ENCODE measurements at regions not wholly inside any gene's neighbourhood (a gene's known extent, or its start where the extent isn't known, plus 50 kb on each side); places are given as distances from the start of the nearest gene placed in this dataset.
A peak's percentile ranks its signal among the peaks of the same experiment; 100 is the strongest.

GRCh38 chr22:49678137-49678841, 149.4 kb downstream of the BRD1 start:
- H3K4me3 ChIP-seq (ENCODE audit: low read length in 2 of 2): no peak overlapping the region

DNA sequence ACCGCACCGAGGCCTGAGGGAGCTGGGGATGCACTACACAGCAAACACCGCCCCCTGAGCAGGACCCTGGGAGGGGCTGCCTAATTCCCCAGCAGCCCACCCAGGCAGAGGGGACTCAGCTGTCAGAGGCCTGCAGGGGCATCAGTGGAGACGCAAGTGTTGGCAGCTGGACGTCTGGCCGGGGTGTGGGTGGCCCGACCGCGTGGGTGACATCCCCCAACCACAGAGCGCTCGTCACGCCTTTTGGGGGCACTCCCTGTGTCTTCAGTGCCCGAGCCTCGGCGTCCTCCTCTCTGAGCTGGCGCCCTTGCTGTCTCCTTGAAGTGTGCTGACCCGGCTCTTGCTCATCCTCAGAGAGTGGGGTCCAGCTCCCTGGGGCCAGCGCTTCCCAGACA, 150.2 kb downstream of the BRD1 start:
- H3K4me3 ChIP-seq (ENCODE audit: low read length in 2 of 2): no peak overlapping the region
- no peaks in the 10 kb centered on the region for H3K9me3 ChIP-seq (ENCODE audit: control insufficient read depth in 2 of 2, low read length in 2 of 2)

More at GRCh38 chr22:49678137-49678841, 149.4 kb downstream of the BRD1 start:
- no peaks in the 10 kb centered on the region for H3K9me3 ChIP-seq (ENCODE audit: control insufficient read depth in 2 of 2, low read length in 2 of 2)
- peaks cover 0 to 3% of the 10 kb centered on the region in 2 donors for H3K27me3 ChIP-seq (ENCODE audit: control insufficient read depth in 2 of 2, insufficient read depth in 2 of 2, low read length in 2 of 2)
- H3K27ac ChIP-seq (ENCODE audit: low read depth in 2 of 2, low read length in 2 of 2): no peak overlapping the region
- no peak overlapping the region for H3K9ac ChIP-seq (ENCODE audit: low read depth in 1 of 2, low read length in 2 of 2)
- H3K36me3 ChIP-seq (ENCODE audit: control insufficient read depth in 2 of 2, insufficient read depth in 2 of 2, low read length in 2 of 2): no peaks in the 10 kb centered on the region
- H3K4me1 ChIP-seq (ENCODE audit: control insufficient read depth in 2 of 2, insufficient read depth in 2 of 2, low read length in 2 of 2): no peaks in the 10 kb centered on the region

GRCh38 chr22:49676783-49677494, 150.7 kb downstream of the BRD1 start:
- Histone ChIP-seq H3K27ac (ENCODE audit: low read depth in 2 of 2, low read length in 2 of 2) (no peak overlapping the region), H3K9ac (ENCODE audit: low read depth in 1 of 2, low read length in 2 of 2) (no peak overlapping the region), H3K9me3 (ENCODE audit: control insufficient read depth in 2 of 2, low read length in 2 of 2) (no peaks in the 10 kb centered on the region), H3K36me3 (ENCODE audit: control insufficient read depth in 2 of 2, insufficient read depth in 2 of 2, low read length in 2 of 2) (no peaks in the 10 kb centered on the region), H3K4me1 (ENCODE audit: control insufficient read depth in 2 of 2, insufficient read depth in 2 of 2, low read length in 2 of 2) (no peaks in the 10 kb centered on the region), H3K27me3 (ENCODE audit: control insufficient read depth in 2 of 2, insufficient read depth in 2 of 2, low read length in 2 of 2) (peaks cover under 1 to 3% of the 10 kb centered on the region in 2 donors), H3K4me3 (ENCODE audit: low read length in 2 of 2) (no peak overlapping the region)

More for the DNA sequence above, 150.2 kb downstream of the BRD1 start:
- H3K36me3 ChIP-seq (ENCODE audit: control insufficient read depth in 2 of 2, insufficient read depth in 2 of 2, low read length in 2 of 2): no peaks in the 10 kb centered on the region
- peaks cover 0 to 3% of the 10 kb centered on the region in 2 donors for H3K27me3 ChIP-seq (ENCODE audit: control insufficient read depth in 2 of 2, insufficient read depth in 2 of 2, low read length in 2 of 2)
- no peak overlapping the region for H3K9ac ChIP-seq (ENCODE audit: low read depth in 1 of 2, low read length in 2 of 2)
- H3K27ac ChIP-seq (ENCODE audit: low read depth in 2 of 2, low read length in 2 of 2): no peak overlapping the region
- no peaks in the 10 kb centered on the region for H3K4me1 ChIP-seq (ENCODE audit: control insufficient read depth in 2 of 2, insufficient read depth in 2 of 2, low read length in 2 of 2)

GRCh38 chr22:49676230-49676629, 151.4 kb downstream of the BRD1 start:
- Histone ChIP-seq H3K4me3 (ENCODE audit: low read length in 2 of 2) (no peak overlapping the region), H3K9me3 (ENCODE audit: control insufficient read depth in 2 of 2, low read length in 2 of 2) (no peaks in the 10 kb centered on the region), H3K9ac (ENCODE audit: low read depth in 1 of 2, low read length in 2 of 2) (no peak overlapping the region), H3K36me3 (ENCODE audit: control insufficient read depth in 2 of 2, insufficient read depth in 2 of 2, low read length in 2 of 2) (no peaks in the 10 kb centered on the region), H3K27ac (ENCODE audit: low read depth in 2 of 2, low read length in 2 of 2) (no peak overlapping the region), H3K27me3 (ENCODE audit: control insufficient read depth in 2 of 2, insufficient read depth in 2 of 2, low read length in 2 of 2) (peaks cover 6 to 8% of the 10 kb centered on the region in 2 donors), H3K4me1 (ENCODE audit: control insufficient read depth in 2 of 2, insufficient read depth in 2 of 2, low read length in 2 of 2) (no peaks in the 10 kb centered on the region)

- H3K9me3 ChIP-seq (ENCODE audit: control insufficient read depth in 2 of 2, low read length in 2 of 2): no peaks in the 10 kb centered on the region
- H3K27ac ChIP-seq (ENCODE audit: low read depth in 2 of 2, low read length in 2 of 2): no peak overlapping the region
- H3K4me3 ChIP-seq (ENCODE audit: low read length in 2 of 2): no peak overlapping the region
- no peaks in the 10 kb centered on the region for H3K4me1 ChIP-seq (ENCODE audit: control insufficient read depth in 2 of 2, insufficient read depth in 2 of 2, low read length in 2 of 2)
- no peak overlapping the region for H3K9ac ChIP-seq (ENCODE audit: low read depth in 1 of 2, low read length in 2 of 2)
- H3K27me3 ChIP-seq (ENCODE audit: control insufficient read depth in 2 of 2, insufficient read depth in 2 of 2, low read length in 2 of 2): peaks cover 9 to 13% of the 10 kb centered on the region in 2 donors
- H3K36me3 ChIP-seq (ENCODE audit: control insufficient read depth in 2 of 2, insufficient read depth in 2 of 2, low read length in 2 of 2): no peaks in the 10 kb centered on the region
These were observed 153.1 kb downstream of the BRD1 start for GRCh38 chr22:49674479-49675050.

DNA sequence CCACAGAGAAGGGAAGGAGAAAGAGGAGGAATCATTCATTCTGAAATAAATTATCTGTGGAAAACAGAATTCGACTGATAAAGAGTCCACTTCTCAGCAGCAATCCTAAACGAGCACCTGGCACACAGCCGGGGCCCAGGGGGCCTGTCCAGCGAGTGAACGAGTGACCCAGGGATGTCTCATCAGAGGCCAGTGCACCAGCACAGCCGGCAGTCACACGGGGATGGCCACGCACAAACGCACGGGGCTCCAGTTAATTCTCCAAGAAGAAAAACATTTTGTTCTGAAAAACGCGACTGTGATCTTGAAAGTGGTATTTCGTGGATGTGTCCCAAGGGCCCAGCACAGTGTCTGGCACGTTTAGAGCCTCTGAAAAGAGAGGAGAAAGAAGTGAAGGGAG, 154.6 kb downstream of the BRD1 start:
- Histone ChIP-seq H3K9ac (ENCODE audit: low read depth in 1 of 2, low read length in 2 of 2) (no peak overlapping the region), H3K4me3 (ENCODE audit: low read length in 2 of 2) (no peak overlapping the region)

GRCh38 chr22:49672014-49672516, 155.6 kb downstream of the BRD1 start:
- no peak overlapping the region for H3K4me3 ChIP-seq (ENCODE audit: low read length in 2 of 2)
- H3K27me3 ChIP-seq (ENCODE audit: control insufficient read depth in 2 of 2, insufficient read depth in 2 of 2, low read length in 2 of 2): peaks cover 9 to 19% of the 10 kb centered on the region in 2 donors
- H3K4me1 ChIP-seq (ENCODE audit: control insufficient read depth in 2 of 2, insufficient read depth in 2 of 2, low read length in 2 of 2): no peaks in the 10 kb centered on the region
- no peak overlapping the region for H3K9ac ChIP-seq (ENCODE audit: low read depth in 1 of 2, low read length in 2 of 2)
- no peaks in the 10 kb centered on the region for H3K9me3 ChIP-seq (ENCODE audit: control insufficient read depth in 2 of 2, low read length in 2 of 2)
- no peak overlapping the region for H3K27ac ChIP-seq (ENCODE audit: low read depth in 2 of 2, low read length in 2 of 2)
- no peaks in the 10 kb centered on the region for H3K36me3 ChIP-seq (ENCODE audit: control insufficient read depth in 2 of 2, insufficient read depth in 2 of 2, low read length in 2 of 2)

More for the DNA sequence above, 154.6 kb downstream of the BRD1 start:
- Histone ChIP-seq H3K27ac (ENCODE audit: low read depth in 2 of 2, low read length in 2 of 2) (no peak overlapping the region), H3K27me3 (ENCODE audit: control insufficient read depth in 2 of 2, insufficient read depth in 2 of 2, low read length in 2 of 2) (peaks cover 9 to 19% of the 10 kb centered on the region in 2 donors), H3K4me1 (ENCODE audit: control insufficient read depth in 2 of 2, insufficient read depth in 2 of 2, low read length in 2 of 2) (no peaks in the 10 kb centered on the region), H3K36me3 (ENCODE audit: control insufficient read depth in 2 of 2, insufficient read depth in 2 of 2, low read length in 2 of 2) (no peaks in the 10 kb centered on the region), H3K9me3 (ENCODE audit: control insufficient read depth in 2 of 2, low read length in 2 of 2) (no peaks in the 10 kb centered on the region)

DNA sequence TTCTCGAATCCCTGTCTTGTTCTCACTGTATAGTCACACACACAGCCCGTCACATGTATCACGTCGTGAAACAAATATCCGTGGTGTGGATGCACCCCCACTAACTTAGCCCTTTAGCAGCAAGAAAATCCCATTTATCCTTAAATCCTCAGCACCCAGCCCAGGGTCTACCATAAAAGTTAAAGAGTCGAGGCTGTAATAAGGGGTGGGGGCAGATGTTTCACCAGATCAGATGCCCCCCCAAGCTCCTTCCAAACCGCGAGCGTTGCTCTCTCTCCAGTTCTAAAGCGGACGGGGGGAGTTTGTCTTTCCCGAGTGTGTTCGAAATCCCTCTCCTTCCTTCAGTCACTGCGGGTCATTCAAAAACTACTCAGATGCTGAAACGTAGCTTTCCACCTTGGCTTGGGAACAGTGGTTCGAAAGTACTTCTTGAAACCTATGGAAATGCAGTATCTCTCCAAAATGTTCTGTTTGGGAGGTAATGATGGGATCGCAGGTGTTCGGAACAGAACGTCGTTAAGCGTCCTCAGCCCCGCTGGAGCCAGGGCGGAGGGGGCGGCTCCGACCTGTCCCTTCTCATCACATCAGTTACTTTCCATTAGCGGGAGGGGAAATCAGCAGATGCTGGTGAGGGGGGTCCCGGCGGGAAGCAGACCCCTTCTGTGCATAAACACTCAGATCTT, 156.2 kb downstream of the BRD1 start:
- Histone ChIP-seq H3K36me3 (ENCODE audit: control insufficient read depth in 2 of 2, insufficient read depth in 2 of 2, low read length in 2 of 2) (no peaks in the 10 kb centered on the region), H3K27ac (ENCODE audit: low read depth in 2 of 2, low read length in 2 of 2) (no peak overlapping the region), H3K4me1 (ENCODE audit: control insufficient read depth in 2 of 2, insufficient read depth in 2 of 2, low read length in 2 of 2) (no peaks in the 10 kb centered on the region), H3K27me3 (ENCODE audit: control insufficient read depth in 2 of 2, insufficient read depth in 2 of 2, low read length in 2 of 2) (peaks cover 9 to 19% of the 10 kb centered on the region in 2 donors), H3K9me3 (ENCODE audit: control insufficient read depth in 2 of 2, low read length in 2 of 2) (no peaks in the 10 kb centered on the region), H3K4me3 (ENCODE audit: low read length in 2 of 2) (no peak overlapping the region), H3K9ac (ENCODE audit: low read depth in 1 of 2, low read length in 2 of 2) (no peak overlapping the region)

DNA sequence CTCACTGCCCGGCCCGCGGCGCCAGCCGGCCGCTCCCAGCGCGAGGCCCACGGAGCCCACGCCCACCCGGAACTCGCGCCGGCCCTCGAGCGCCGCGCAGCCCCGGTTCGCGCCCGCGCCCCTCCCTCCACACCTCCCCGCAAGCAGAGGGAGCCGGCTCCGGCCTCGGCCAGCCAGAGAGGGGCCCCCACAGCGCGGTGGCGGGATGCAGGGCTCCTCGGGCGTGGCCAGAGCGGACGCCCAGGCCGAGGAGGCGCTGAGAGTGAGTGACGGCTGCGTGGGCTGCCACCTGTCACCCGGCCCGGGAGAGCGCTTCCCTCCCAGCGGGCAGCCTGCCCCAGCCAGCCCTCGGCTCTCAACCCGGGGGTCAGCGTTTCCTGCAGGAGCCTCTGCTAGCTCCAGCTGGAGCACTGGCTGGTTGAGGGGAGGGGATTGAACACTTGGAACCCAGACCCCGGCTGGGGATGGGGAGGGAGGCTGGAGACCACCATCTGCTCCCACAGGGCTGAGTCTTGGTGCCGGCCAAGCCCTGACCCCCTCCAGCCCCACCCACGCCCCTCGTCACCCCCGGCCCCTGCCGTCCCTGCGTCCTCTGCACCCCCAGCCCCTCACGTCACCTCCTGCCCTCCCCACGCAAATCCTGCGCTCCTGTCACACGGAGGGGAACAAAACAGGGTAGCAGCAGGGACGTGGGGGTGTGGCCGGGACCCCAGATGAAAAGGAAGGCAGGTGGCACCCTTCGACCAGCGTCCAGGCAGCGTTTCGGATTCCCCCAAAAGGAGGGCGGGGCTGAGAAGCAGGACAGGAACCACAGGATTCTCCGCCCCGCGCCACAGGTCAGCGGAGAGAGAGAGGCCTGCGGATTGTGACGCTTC, 157.0 kb downstream of the BRD1 start:
- H3K27ac ChIP-seq (ENCODE audit: low read depth in 2 of 2, low read length in 2 of 2): no peak overlapping the region
- peaks cover 9 to 16% of the 10 kb centered on the region in 2 donors for H3K27me3 ChIP-seq (ENCODE audit: control insufficient read depth in 2 of 2, insufficient read depth in 2 of 2, low read length in 2 of 2)
- no peaks in the 10 kb centered on the region for H3K9me3 ChIP-seq (ENCODE audit: control insufficient read depth in 2 of 2, low read length in 2 of 2)
- no peaks in the 10 kb centered on the region for H3K4me1 ChIP-seq (ENCODE audit: control insufficient read depth in 2 of 2, insufficient read depth in 2 of 2, low read length in 2 of 2)
- H3K36me3 ChIP-seq (ENCODE audit: control insufficient read depth in 2 of 2, insufficient read depth in 2 of 2, low read length in 2 of 2): no peaks in the 10 kb centered on the region
- peak overlapping the region in 1 of 2 donors; percentile 35 for H3K4me3 ChIP-seq (ENCODE audit: low read length in 2 of 2)
- no peak overlapping the region for H3K9ac ChIP-seq (ENCODE audit: low read depth in 1 of 2, low read length in 2 of 2)
